Parathyroid adenoma (tissue), 2 donors: ENCODE measurements at regions not wholly inside any gene's neighbourhood (a gene's known extent, or its start where the extent isn't known, plus 50 kb on each side); places are given as distances from the start of the nearest gene placed in this dataset.

Experiments
- H2AFZ ChIP-seq: fragments of 300-600 bp; sonication (generic); one replicate; pipeline ENCODE4 v1.7.0; 2017; ENCODE audit warnings: antibody characterized with exemption, mild to moderate bottlenecking
- H3K27ac ChIP-seq: fragments of 300-600 bp; sonication (generic); one replicate; pipeline ENCODE4 v1.7.0; 2017
- H3K27me3 ChIP-seq: fragments of 300-600 bp; sonication (generic); one replicate; pipeline ENCODE4 v1.7.0; 2017; ENCODE audit warnings: low read length; ENCODE audit not compliant: control insufficient read depth, insufficient read depth
- H3K36me3 ChIP-seq: fragments of 300-600 bp; sonication (generic); one replicate; pipeline ENCODE4 v1.7.0; 2017; ENCODE audit warnings: low read length; ENCODE audit not compliant: control insufficient read depth, insufficient read depth
- H3K4me1 ChIP-seq: fragments of 300-600 bp; sonication (generic); one replicate; pipeline ENCODE4 v1.7.0; 2017; ENCODE audit warnings: control low read depth
- H3K4me2 ChIP-seq: fragments of 300-600 bp; sonication (generic); one replicate; pipeline ENCODE4 v1.7.0; 2017; ENCODE audit warnings: low read length
- H3K4me3 ChIP-seq: fragments of 300-600 bp; sonication (generic); one replicate; pipeline ENCODE4 v1.7.0; 2017; ENCODE audit warnings: low read depth, low read length
- H3K79me2 ChIP-seq: fragments of 300-600 bp; sonication (generic); one replicate; pipeline ENCODE4 v1.7.0; 2017; ENCODE audit warnings: control low read depth
- H3K9ac ChIP-seq: fragments of 300-600 bp; sonication (generic); one replicate; pipeline ENCODE4 v1.7.0; 2017; ENCODE audit warnings: mild to moderate bottlenecking
- H3K9me3 ChIP-seq: fragments of 300-600 bp; sonication (generic); one replicate; pipeline ENCODE4 v1.7.0; 2017; ENCODE audit warnings: low read length; ENCODE audit not compliant: control insufficient read depth
- CTCF ChIP-seq: fragments of 300-600 bp; sonication (generic); IDR thresholded peaks from one replicate; pipeline ENCODE4 v1.7.0; 2017; ENCODE audit warnings: antibody characterized with exemption, mild to moderate bottlenecking
- donor health status: primary hyperparathyroidism.

DNA sequence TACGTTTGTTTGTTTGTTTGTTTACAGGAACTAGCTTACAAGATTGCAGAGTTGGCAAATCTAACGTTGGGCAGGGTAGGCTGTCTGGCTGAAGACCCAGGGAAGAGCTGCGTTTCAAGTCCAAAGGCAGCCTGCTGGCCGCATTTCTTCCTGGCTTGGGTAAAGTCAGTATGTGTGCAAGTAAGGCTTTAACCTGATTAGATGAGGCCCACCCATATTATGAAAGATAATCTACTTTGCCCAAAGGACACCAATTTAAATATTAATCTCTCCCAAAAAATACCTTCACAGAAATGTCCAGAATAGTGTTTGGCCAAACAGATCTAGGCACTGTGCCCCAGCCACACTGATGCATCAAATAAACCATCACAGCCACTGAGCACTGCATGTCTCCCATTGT is 228.9 kb upstream of the HABP2 start:
- H3K9ac ChIP-seq = no peak overlapping the region
- H3K4me2 ChIP-seq = no peak overlapping the region
- no peaks in the 10 kb centered on the region for H3K9me3 ChIP-seq
- no peaks in the 10 kb centered on the region for H3K27me3 ChIP-seq
- H3K36me3 ChIP-seq = no peaks in the 10 kb centered on the region
- no peak overlapping the region for H3K4me3 ChIP-seq
- no peaks in the 10 kb centered on the region for H3K79me2 ChIP-seq
- no peak overlapping the region for H3K27ac ChIP-seq
- no peaks in the 10 kb centered on the region for H3K4me1 ChIP-seq
- TF ChIP-seq CTCF = no peak
- H2AFZ ChIP-seq = no peak overlapping the region

DNA sequence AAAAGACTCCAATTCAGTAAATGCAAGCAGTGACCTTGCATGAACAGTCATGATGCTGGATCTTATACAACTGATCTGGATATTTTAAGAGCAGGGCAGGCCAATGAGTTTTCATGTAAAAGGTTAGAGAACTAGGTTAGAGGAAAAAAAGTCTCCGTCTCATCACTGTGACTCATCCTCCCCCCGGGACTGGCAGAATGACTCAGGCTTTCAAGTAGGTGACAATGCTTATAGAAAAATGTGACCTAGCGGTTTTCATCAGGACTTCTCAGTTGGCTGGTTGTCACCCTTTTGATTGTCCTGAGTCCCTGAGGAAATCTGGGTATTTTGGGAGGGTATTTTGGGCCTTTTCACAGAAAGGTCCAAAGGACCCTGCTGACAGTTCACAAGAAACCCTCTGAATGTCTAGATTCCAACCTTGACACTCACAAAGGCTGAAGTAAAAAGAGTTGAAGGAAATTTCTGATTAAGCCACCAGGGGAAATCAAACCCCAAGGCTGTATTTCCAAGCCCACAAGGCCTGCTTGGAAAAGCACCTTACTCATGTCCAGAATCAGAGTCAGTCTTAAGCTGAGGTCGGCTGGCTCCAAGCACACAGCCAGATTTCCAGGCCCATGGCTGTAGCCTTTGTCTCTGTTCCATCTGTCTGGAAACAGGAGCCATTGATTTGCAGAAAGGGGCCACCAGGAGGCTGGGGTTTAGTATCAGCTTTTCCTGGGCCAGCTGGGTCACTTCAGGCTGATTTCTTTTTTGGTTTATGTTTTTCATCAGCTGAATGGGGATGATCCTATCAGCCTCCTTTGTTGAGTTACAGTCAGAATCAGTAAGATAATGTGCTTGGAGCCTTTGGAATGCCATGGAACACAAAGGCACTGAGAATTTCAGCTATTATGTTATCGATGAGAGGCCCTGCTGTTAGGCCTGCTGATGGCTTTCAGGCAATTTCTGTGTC is 226.4 kb upstream of the HABP2 start:
- no peak overlapping the region for H3K9ac ChIP-seq
- H2AFZ ChIP-seq = no peak overlapping the region
- H3K79me2 ChIP-seq = no peaks in the 10 kb centered on the region
- no peak overlapping the region for H3K4me3 ChIP-seq
- no peak for TF ChIP-seq CTCF
- no peaks in the 10 kb centered on the region for H3K36me3 ChIP-seq
- no peaks in the 10 kb centered on the region for H3K4me1 ChIP-seq
- no peak overlapping the region for H3K4me2 ChIP-seq
- H3K9me3 ChIP-seq = no peaks in the 10 kb centered on the region
- H3K27ac ChIP-seq = no peak overlapping the region
- no peaks in the 10 kb centered on the region for H3K27me3 ChIP-seq

GRCh38 chr10:113329121-113329596 is 223.7 kb upstream of the HABP2 start:
- no peak for TF ChIP-seq CTCF

DNA sequence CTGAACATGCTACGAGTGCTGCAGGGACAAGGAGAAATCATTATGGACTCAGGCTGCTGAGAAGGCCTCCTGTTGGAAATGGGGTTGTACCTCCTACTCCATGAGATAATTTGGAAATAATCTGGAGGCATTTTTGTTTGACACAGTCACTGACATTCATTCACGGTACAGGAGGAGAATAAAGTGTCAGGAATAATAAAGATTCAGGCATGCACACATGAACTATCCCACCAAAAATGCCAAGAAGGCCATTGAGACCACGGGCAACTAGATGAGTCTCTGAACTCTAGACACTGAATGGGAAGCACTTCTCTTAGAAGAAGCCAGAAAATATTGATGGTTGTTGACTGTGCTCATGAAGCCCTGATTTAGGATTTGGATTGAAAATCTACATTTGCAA is 220.9 kb upstream of the HABP2 start:
- no peak for TF ChIP-seq CTCF
- Histone ChIP-seq H2AFZ (no peak overlapping the region), H3K9me3 (no peaks in the 10 kb centered on the region), H3K79me2 (no peaks in the 10 kb centered on the region), H3K27me3 (no peaks in the 10 kb centered on the region), H3K9ac (no peak overlapping the region), H3K27ac (no peak overlapping the region), H3K36me3 (no peaks in the 10 kb centered on the region), H3K4me2 (no peak overlapping the region), H3K4me3 (no peak overlapping the region), H3K4me1 (no peaks in the 10 kb centered on the region)

More at GRCh38 chr10:113329121-113329596, 223.7 kb upstream of the HABP2 start:
- Histone ChIP-seq H2AFZ (no peak overlapping the region), H3K27ac (no peak overlapping the region), H3K4me2 (no peak overlapping the region), H3K79me2 (no peaks in the 10 kb centered on the region), H3K36me3 (no peaks in the 10 kb centered on the region), H3K4me1 (no peaks in the 10 kb centered on the region), H3K9ac (no peak overlapping the region), H3K9me3 (no peaks in the 10 kb centered on the region), H3K4me3 (no peak overlapping the region), H3K27me3 (no peaks in the 10 kb centered on the region)
